GM12873 (cell line): ENCODE measurements at regions not wholly inside any gene's neighbourhood (a gene's known extent, or its start where the extent isn't known, plus 50 kb on each side); places are given as distances from the start of the nearest gene placed in this dataset.
A peak's percentile ranks its signal among the peaks of the same experiment; 100 is the strongest.

Source experiments
- CTCF ChIP-seq: IDR thresholded peaks from 2 replicates; pipeline ENCODE4 v1.5.1; 2012; ENCODE audit warnings: low read depth, mild to moderate bottlenecking, moderate library complexity, low read length, control low read depth; ENCODE audit not compliant: insufficient read depth; ENCODE audit errors: missing control alignments

- peak; percentile 29 for TF ChIP-seq CTCF
Measured at GRCh38 chr6:96394727-96395126, 126.9 kb upstream of the UFL1 start.

- no peak for TF ChIP-seq CTCF
Measured at GRCh38 chr6:96410467-96410866, 111.1 kb upstream of the UFL1 start.

GRCh38 chr6:96420294-96420693, 101.3 kb upstream of the UFL1 start:
- TF ChIP-seq CTCF = no peak

GRCh38 chr6:96433950-96434349, 87.7 kb upstream of the UFL1 start:
- TF ChIP-seq CTCF = no peak

GRCh38 chr6:96436398-96436797, 85.2 kb upstream of the UFL1 start:
- TF ChIP-seq CTCF = no peak

GRCh38 chr6:96450082-96450769, 71.4 kb upstream of the UFL1 start:
- no peak for TF ChIP-seq CTCF

- TF ChIP-seq CTCF = no peak
Measured at GRCh38 chr6:96450770-96451130, 70.9 kb upstream of the UFL1 start.
